ENCODE measurements at regions not wholly inside any gene's neighbourhood (a gene's known extent, or its start where the extent isn't known, plus 50 kb on each side); places are given as distances from the start of the nearest gene placed in this dataset.

DNA sequence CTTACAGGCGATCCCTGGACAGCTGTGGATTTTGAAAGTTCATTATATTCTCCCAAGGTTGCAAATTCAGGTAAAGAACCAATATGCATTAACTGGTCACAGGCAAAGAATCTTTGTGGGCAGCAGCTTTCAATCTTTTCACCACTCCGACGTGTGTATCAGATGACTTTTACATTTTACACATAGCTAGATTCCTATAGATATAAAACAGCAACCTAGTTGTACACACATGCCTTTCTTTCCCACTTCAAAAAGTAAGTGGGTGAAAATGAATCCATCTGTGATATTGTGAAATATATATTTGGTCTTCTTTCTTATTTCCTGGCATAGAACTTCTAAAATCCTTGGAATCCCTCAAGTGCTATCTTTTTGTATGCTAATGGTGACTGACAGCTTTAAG is 72.5 kb downstream of the SCG2 start:
- TF ChIP-seq, protein P1, sequence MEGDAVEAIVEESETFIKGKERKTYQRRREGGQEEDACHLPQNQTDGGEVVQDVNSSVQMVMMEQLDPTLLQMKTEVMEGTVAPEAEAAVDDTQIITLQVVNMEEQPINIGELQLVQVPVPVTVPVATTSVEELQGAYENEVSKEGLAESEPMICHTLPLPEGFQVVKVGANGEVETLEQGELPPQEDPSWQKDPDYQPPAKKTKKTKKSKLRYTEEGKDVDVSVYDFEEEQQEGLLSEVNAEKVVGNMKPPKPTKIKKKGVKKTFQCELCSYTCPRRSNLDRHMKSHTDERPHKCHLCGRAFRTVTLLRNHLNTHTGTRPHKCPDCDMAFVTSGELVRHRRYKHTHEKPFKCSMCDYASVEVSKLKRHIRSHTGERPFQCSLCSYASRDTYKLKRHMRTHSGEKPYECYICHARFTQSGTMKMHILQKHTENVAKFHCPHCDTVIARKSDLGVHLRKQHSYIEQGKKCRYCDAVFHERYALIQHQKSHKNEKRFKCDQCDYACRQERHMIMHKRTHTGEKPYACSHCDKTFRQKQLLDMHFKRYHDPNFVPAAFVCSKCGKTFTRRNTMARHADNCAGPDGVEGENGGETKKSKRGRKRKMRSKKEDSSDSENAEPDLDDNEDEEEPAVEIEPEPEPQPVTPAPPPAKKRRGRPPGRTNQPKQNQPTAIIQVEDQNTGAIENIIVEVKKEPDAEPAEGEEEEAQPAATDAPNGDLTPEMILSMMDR (IDR thresholded peaks at IDR 0.05), result no peak
- TF ChIP-seq, protein P2, sequence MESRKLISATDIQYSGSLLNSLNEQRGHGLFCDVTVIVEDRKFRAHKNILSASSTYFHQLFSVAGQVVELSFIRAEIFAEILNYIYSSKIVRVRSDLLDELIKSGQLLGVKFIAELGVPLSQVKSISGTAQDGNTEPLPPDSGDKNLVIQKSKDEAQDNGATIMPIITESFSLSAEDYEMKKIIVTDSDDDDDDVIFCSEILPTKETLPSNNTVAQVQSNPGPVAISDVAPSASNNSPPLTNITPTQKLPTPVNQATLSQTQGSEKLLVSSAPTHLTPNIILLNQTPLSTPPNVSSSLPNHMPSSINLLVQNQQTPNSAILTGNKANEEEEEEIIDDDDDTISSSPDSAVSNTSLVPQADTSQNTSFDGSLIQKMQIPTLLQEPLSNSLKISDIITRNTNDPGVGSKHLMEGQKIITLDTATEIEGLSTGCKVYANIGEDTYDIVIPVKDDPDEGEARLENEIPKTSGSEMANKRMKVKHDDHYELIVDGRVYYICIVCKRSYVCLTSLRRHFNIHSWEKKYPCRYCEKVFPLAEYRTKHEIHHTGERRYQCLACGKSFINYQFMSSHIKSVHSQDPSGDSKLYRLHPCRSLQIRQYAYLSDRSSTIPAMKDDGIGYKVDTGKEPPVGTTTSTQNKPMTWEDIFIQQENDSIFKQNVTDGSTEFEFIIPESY (IDR thresholded peaks at IDR 0.05; ENCODE audit: borderline replicate concordance, low read depth), result no peak
- TF ChIP-seq CHD2 (IDR thresholded peaks at IDR 0.05; ENCODE audit: low read length, partially characterized antibody), result no peak
- no peak for TF ChIP-seq POLR2AphosphoS5 (IDR thresholded peaks at IDR 0.05; ENCODE audit: low read depth, low read length)
- TF ChIP-seq FOXJ3 (CRISPR knock-in tag; IDR thresholded peaks at IDR 0.05), result no peak
- TF ChIP-seq TCF12 (IDR thresholded peaks at IDR 0.05), result no peak
- TF ChIP-seq MXI1 (IDR thresholded peaks at IDR 0.05; ENCODE audit: low read depth, low read length), result no peak
- no peak for TF ChIP-seq EZH2phosphoT487 (IDR thresholded peaks at IDR 0.05; ENCODE audit: borderline replicate concordance, low read depth)
- no peak for TF ChIP-seq EP300 (IDR thresholded peaks at IDR 0.05; ENCODE audit: borderline replicate concordance in 1 of 2, low read depth in 1 of 2, low read length in 1 of 2)
- TF ChIP-seq, protein P3, sequence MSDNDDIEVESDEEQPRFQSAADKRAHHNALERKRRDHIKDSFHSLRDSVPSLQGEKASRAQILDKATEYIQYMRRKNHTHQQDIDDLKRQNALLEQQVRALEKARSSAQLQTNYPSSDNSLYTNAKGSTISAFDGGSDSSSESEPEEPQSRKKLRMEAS (IDR thresholded peaks at IDR 0.05; ENCODE audit: low read depth), result no peak
- no peak for TF ChIP-seq SMC3 (IDR thresholded peaks at IDR 0.05; ENCODE audit: low read depth, low read length)
- TF ChIP-seq FOXM1 (IDR thresholded peaks at IDR 0.05; ENCODE audit: low read depth), result no peak
- TF ChIP-seq TAF1 (IDR thresholded peaks at IDR 0.05; ENCODE audit: borderline replicate concordance, low read depth, low read length), result no peak
- no peak for TF ChIP-seq JUND (IDR thresholded peaks at IDR 0.05)

All from SK-N-SH (cell line).